ENCODE measurements at regions not wholly inside any gene's neighbourhood (a gene's known extent, or its start where the extent isn't known, plus 50 kb on each side); places are given as distances from the start of the nearest gene placed in this dataset.

- Histone ChIP-seq H3K9me3 (peaks cover 0 to 4% (median 0%) of the 10 kb centered on the region in 3 donors), H3K4me3 (no peak overlapping the region), H3K36me3 (no peaks in the 10 kb centered on the region), H3K4me1 (no peaks in the 10 kb centered on the region), H3K27me3 (no peaks in the 10 kb centered on the region), H3K27ac (no peak overlapping the region)
- WGBS, 2 donors = 58 to 76% methylated on average over 1 of the region's 1 CpG
- TF ChIP-seq CTCF (IDR thresholded peaks at IDR 0.05) (no peak), POLR2A (IDR thresholded peaks at IDR 0.05) (no peak)
- intact Hi-C loops (cut with DNase I) = no loop called here
- no peak for DNase-seq
Measured at GRCh38 chr19:31519908-31520307, 170.7 kb upstream of the TSHZ3 start.

GRCh38 chr19:31520633-31521032, 171.4 kb upstream of the TSHZ3 start:
- Histone ChIP-seq H3K27ac (no peak overlapping the region), H3K27me3 (no peaks in the 10 kb centered on the region), H3K36me3 (no peaks in the 10 kb centered on the region), H3K9me3 (peaks cover 0 to 9% (median 6%) of the 10 kb centered on the region in 3 donors), H3K4me3 (no peak overlapping the region), H3K4me1 (no peaks in the 10 kb centered on the region)
- intact Hi-C loops (cut with DNase I) = no loop called here
- TF ChIP-seq POLR2A (IDR thresholded peaks at IDR 0.05) = no peak
- TF ChIP-seq CTCF (IDR thresholded peaks at IDR 0.05) = no peak
- no peak for DNase-seq

GRCh38 chr19:31525610-31526147, 176.4 kb upstream of the TSHZ3 start:
- TF ChIP-seq POLR2A (IDR thresholded peaks at IDR 0.05) = no peak
- no peak for TF ChIP-seq CTCF (IDR thresholded peaks at IDR 0.05)
- intact Hi-C loops (cut with DNase I) = no loop called here
- WGBS, 2 donors = 64 to 74% methylated on average over 4 of the region's 4 CpGs
- no peak for DNase-seq
- Histone ChIP-seq H3K4me1 (no peaks in the 10 kb centered on the region), H3K9me3 (peaks cover 0 to 32% (median 9%) of the 10 kb centered on the region in 3 donors), H3K27ac (no peak overlapping the region), H3K36me3 (no peaks in the 10 kb centered on the region), H3K27me3 (no peaks in the 10 kb centered on the region), H3K4me3 (no peak overlapping the region)

GRCh38 chr19:31527443-31527842, 178.2 kb upstream of the TSHZ3 start:
- H3K36me3 ChIP-seq = no peaks in the 10 kb centered on the region
- H3K4me1 ChIP-seq = no peaks in the 10 kb centered on the region
- intact Hi-C loops (cut with DNase I) = no loop called here
- no peak for DNase-seq
- H3K9me3 ChIP-seq = peaks cover 0 to 32% (median 9%) of the 10 kb centered on the region in 3 donors
- TF ChIP-seq POLR2A (IDR thresholded peaks at IDR 0.05) = no peak
- H3K4me3 ChIP-seq = no peak overlapping the region
- no peak overlapping the region for H3K27ac ChIP-seq
- no peaks in the 10 kb centered on the region for H3K27me3 ChIP-seq

GRCh38 chr19:31528261-31528660, 179.0 kb upstream of the TSHZ3 start:
- no peak overlapping the region for H3K27ac ChIP-seq
- no peak overlapping the region for H3K4me3 ChIP-seq
- no peaks in the 10 kb centered on the region for H3K36me3 ChIP-seq
- no peaks in the 10 kb centered on the region for H3K4me1 ChIP-seq
- DNase-seq = no peak
- peaks cover 0 to 32% (median 9%) of the 10 kb centered on the region in 3 donors for H3K9me3 ChIP-seq
- TF ChIP-seq POLR2A (IDR thresholded peaks at IDR 0.05) (no peak), CTCF (IDR thresholded peaks at IDR 0.05) (no peak)
- 78 to 83% methylated on average over 3 of the region's 3 CpGs for WGBS, 2 donors
- intact Hi-C loops (cut with DNase I) = no loop called here
- no peaks in the 10 kb centered on the region for H3K27me3 ChIP-seq

GRCh38 chr19:31529121-31529520, 179.9 kb upstream of the TSHZ3 start:
- 50 to 65% methylated on average over 1 of the region's 1 CpG for WGBS, 2 donors
- H3K27me3 ChIP-seq = no peaks in the 10 kb centered on the region
- no peaks in the 10 kb centered on the region for H3K36me3 ChIP-seq
- H3K27ac ChIP-seq = no peak overlapping the region
- H3K4me1 ChIP-seq = no peaks in the 10 kb centered on the region
- no peak for DNase-seq
- H3K9me3 ChIP-seq = peaks cover 0 to 32% (median 9%) of the 10 kb centered on the region in 3 donors
- no peak overlapping the region for H3K4me3 ChIP-seq
- TF ChIP-seq POLR2A (IDR thresholded peaks at IDR 0.05) = no peak
- TF ChIP-seq CTCF (IDR thresholded peaks at IDR 0.05) = no peak
- intact Hi-C loops (cut with DNase I) = no loop called here
